AML-193 (cell line): ENCODE measurements at regions not wholly inside any gene's neighbourhood (a gene's known extent, or its start where the extent isn't known, plus 50 kb on each side); places are given as distances from the start of the nearest gene placed in this dataset.

Experiments used
- DNase-seq, 2 experiments: peaks; one replicate each; lab custom pipeline; 2025; lab: John Stamatoyannopoulos, UW

GRCh38 chr4:32148111-32148666 is 1428.0 kb downstream of the PCDH7 start:
- DNase-seq, result no peak

- no peak for DNase-seq
Observed at GRCh38 chr4:32158961-32159360, 1438.8 kb downstream of the PCDH7 start.

DNA sequence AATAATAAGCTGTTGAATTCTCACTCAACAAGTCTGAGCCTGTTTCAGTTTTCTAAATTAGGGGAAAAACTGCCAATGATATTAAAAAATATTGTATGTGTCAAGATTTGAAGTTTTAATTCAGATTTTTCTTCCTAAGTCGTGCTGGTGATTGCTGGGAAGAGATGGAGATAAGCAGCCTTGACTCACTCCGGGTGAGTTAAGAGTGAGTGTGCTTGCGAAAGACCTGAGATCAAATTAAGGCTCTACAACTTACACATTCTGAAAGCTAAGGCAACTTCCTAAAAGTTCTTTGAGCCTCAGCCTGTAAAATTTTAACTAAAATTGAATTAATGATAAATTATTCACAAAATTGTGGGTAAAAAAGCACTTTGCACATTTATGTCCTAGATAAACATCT is 1441.2 kb downstream of the PCDH7 start:
- peak; percentile 67 to 79 for DNase-seq

- peak; percentile 92 to 94 for DNase-seq
Observed at GRCh38 chr4:32163125-32163524, 1443.0 kb downstream of the PCDH7 start.

DNA sequence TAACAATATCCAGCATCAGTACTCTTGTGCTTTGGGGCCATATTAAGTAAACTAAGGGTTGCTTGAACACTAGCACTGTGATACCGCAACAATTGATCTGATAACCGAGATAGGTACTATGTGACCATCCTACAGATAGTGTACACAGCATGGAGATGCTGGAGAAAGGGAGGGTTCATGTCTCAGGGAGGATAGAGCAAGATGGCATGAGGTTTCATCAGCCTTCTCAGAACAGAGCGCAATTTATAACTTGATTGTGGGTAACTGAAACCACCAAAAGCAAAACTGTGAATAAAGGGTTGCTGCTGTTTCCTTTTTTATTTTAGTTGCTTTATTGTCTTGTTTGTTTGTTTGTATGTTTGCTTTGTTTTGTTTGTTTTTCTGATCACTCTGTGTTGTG is 1449.7 kb downstream of the PCDH7 start:
- no peak for DNase-seq

DNA sequence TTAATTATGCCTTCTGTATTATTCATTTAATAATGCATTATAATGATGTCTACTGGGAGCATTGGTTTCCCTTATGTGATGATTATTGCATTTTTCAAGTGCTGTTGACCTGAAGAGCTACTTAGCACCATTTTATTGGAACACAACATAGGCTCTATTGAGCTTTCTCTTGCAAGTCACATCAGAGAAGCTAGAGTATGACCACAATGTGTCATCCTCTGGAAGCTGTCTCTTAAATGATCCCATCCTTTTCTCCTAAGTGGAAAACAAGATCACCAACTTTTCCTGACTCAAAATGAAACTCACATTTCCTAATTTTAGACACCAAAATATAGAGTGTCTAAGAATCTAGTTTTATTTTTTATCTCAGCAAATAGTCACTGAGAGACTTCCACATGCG is 1451.9 kb downstream of the PCDH7 start:
- no peak for DNase-seq

- no peak for DNase-seq
Observed at GRCh38 chr4:32172761-32173160, 1452.6 kb downstream of the PCDH7 start.

- no peak for DNase-seq
Observed at GRCh38 chr4:32180086-32180485, 1459.9 kb downstream of the PCDH7 start.

GRCh38 chr4:32184186-32184585 is 1464.0 kb downstream of the PCDH7 start:
- no peak for DNase-seq

DNA sequence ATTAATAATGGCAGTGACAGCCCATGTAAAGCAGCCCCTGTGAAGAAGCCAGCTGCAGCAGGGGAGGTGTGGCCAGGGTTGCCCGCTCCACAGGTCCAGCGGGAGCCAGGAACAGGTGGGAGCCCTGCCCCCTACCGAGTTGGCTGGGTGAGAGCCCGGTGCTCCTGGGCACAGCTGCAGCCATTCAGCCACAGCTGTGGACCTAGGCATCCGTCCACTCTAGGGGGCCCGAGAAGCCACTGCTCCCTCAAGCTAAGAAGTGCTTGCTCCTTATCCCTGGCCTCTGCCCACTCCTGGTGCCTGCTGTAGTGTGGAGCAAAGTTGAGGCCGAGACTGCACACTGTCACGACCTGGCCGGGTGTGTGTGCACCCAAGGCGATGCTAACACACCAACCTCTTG is 1469.0 kb downstream of the PCDH7 start:
- DNase-seq, result no peak

DNA sequence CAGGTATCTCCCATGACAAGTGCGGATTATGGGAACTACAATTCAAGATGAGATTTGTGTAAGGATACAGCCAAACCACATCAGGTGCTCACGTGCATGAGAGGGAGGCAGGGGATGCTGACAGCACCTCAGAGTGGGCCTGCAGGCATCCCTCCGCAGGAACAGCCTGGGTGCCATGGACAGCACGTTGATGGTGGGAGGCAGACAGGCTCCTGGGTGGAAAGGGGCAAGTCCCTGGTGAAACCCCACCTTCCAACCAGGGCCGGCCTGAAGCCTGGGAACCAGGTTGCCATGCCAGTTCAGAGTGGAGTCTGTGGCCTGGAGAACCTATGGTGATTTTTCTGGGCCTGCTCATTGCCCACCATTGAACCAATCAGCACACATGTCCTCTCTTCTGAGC is 1469.6 kb downstream of the PCDH7 start:
- no peak for DNase-seq

- no peak for DNase-seq
Observed at GRCh38 chr4:32191961-32192360, 1471.8 kb downstream of the PCDH7 start.

DNA sequence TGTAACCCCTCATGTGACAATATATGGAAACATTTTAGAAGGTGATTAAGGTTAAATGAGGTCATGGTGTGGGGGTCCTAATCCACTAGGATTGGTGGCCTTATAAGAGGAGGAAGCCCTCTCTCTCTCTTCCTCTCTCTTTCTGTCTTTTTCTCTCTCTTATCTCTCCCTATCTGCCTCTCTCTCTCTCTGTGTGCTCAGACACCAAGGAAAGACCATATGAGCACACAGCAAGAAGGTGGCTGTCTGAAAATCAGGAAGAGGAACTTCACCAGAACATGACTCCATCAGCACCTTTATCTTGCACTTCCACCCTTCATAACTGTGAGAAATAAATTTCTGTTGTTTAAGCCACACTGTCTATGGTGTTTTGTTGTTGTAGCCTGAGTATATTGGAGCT is 1472.2 kb downstream of the PCDH7 start:
- DNase-seq, result peak; percentile 2 to 10

GRCh38 chr4:32192991-32193390 is 1472.8 kb downstream of the PCDH7 start:
- DNase-seq, result no peak

GRCh38 chr4:32196950-32197688 is 1477.0 kb downstream of the PCDH7 start:
- no peak for DNase-seq

GRCh38 chr4:32199639-32200038 is 1479.5 kb downstream of the PCDH7 start:
- DNase-seq, result no peak

DNA sequence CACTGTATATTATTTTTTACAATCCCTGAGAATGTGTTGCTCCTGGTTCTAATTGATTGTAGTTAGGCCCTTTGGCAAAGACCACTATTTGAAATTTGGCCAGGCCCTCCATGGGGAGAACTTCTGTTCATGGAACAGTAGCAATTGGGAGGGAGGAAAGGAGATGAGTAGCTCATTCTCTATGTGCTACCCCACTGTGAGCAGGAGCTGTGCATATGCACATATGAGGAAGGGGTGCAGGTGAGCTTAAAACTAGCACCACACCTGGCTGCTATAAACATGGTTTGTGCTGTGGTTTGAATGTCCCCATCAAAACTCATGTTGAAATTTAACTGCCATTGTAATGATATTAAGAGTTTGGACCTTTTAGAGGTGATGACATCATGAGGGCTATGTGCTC is 1483.2 kb downstream of the PCDH7 start:
- DNase-seq, result no peak

GRCh38 chr4:32206756-32207155 is 1486.6 kb downstream of the PCDH7 start:
- DNase-seq, result no peak

DNA sequence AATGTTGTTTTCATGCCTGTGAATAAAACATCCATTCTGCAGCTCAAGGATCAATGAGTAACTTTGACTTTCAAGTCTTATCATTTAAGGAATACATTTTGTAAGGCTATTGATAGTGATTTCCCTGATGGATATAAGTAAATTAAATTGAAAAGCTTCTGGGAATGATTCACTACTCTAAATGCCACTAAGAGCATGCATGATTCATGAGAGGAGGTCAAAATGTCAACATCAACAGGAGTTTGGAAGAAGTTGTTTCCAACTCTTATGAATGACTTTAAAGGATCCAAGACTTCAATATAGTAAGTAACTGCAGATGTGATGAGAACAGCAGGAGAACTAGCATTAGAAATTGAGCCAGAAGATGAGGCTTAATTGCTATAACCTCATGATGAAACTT is 1487.3 kb downstream of the PCDH7 start:
- DNase-seq, result no peak

DNA sequence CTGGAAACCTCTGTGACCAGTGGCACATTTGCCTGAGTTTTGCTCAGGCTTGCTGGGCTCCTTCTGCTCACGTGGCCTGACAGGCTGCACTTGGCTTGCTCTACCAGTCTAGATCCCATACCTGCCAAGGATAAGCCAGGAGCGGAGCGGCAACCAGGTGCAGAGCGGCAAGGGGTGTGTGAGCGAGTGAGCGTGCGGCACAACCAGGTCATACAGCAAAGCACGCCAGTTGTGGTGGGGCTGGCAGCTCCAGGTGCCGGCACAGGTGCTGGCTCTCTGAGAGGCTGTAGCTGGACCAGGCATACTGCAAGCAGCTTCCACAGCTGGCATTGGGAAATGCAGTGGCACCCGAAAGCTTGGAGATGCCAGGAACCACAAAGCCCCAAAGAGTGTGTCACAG is 1495.1 kb downstream of the PCDH7 start:
- DNase-seq, result no peak

- no peak for DNase-seq
Observed at GRCh38 chr4:32216502-32216901, 1496.3 kb downstream of the PCDH7 start.

DNA sequence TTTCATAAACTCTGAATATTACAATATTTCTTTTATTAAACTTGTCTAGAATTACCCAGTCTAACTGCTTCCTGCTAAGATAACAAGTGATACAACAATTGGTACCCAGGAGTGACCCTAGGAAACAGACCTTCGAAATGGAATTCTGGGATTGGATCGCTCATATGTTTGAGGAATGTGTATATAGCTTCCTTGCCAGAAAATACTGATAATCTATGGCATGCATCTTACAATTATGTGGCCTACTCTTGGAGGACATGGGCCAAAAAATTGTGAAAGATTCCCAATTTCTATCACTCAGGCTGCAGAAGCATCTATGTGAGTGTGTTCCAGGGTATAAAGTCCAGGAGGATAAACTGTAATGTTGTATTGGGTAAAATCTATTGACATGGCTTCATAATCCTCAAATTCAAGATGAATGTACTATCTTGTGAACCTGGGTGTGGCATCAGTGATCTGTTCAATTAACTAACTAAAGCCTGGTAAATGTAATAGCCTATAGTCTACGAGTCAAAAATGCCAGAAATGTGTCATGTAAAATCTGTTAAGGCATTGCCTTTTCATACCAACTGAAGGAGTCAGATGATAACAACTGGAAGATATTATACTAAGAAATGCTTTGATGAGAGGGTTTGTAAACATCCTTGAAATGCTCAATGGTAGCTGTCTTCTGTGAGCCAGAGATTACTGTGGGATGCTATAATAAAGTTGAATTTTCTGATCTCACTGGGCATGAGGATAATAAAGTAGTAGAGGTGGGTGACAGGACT is 1499.3 kb downstream of the PCDH7 start:
- DNase-seq, result no peak

DNA sequence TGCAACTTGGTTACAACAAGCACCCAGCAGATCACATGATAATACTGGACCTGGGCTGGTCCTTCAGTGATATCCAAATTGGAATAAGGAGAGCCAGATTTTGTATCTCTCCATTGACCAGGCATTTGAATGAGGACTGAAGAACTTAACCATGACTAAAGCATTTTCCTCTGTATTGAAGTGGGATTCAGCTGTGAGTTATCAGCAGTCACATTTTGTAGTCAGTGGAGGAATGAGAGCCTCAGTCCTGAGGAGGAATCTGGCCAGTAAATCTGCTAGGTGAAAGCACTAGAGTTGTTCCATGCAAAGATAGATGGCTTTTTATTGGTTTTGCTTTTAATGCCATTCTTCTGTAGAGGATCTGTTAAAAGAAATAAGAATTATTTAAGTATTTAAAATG is 1506.0 kb downstream of the PCDH7 start:
- no peak for DNase-seq
